Neural progenitor cell (in vitro differentiated cells): ENCODE measurements at regions not wholly inside any gene's neighbourhood (a gene's known extent, or its start where the extent isn't known, plus 50 kb on each side); places are given as distances from the start of the nearest gene placed in this dataset.

Experiments used
- DNase-seq: peaks from one replicate; pipeline ENCODE4 v3.0.0-alpha.2; 2016; ENCODE audit warnings: low spot score
- H2AFZ ChIP-seq: fragments of 200-600 bp; sonication (generic); replicated peaks from 2 replicates; pipeline ENCODE4 v1.6.1; 2016; ENCODE audit warnings: antibody characterized with exemption
- H3F3A ChIP-seq: fragments of 200-600 bp; sonication (generic); 2 replicates; pipeline ENCODE4 v1.6.1; 2016; ENCODE audit warnings: antibody characterized with exemption, low read depth
- H3K27ac ChIP-seq: fragments of 200-600 bp; sonication (generic); 2 replicates; pipeline ENCODE4 v1.5.1; 2016; ENCODE audit warnings: mild to moderate bottlenecking
- H3K27me3 ChIP-seq: fragments of 200-600 bp; sonication (generic); 2 replicates; pipeline ENCODE4 v1.6.1; 2016; ENCODE audit warnings: mild to moderate bottlenecking, moderate library complexity
- H3K36me3 ChIP-seq: fragments of 200-600 bp; sonication (generic); 2 replicates; pipeline ENCODE4 v1.5.1; 2016
- H3K4me1 ChIP-seq: fragments of 200-600 bp; sonication (generic); 2 replicates; pipeline ENCODE4 v1.6.1; 2016; ENCODE audit warnings: mixed run types
- H3K4me2 ChIP-seq: fragments of 200-600 bp; sonication (generic); 2 replicates; pipeline ENCODE4 v1.6.1; 2016
- H3K4me3 ChIP-seq: fragments of 200-600 bp; sonication (generic); 2 replicates; pipeline ENCODE4 v1.5.1; 2016
- H3K79me2 ChIP-seq: fragments of 200-600 bp; sonication (generic); 2 replicates; pipeline ENCODE4 v1.6.1; 2016; ENCODE audit warnings: low read depth
- H3K9ac ChIP-seq: fragments of 200-600 bp; sonication (generic); 2 replicates; pipeline ENCODE4 v1.6.1; 2016
- H3K9me3 ChIP-seq: fragments of 200-600 bp; sonication (generic); 2 replicates; pipeline ENCODE4 v1.5.1; 2016; ENCODE audit warnings: low read depth
- H4K20me1 ChIP-seq: fragments of 200-600 bp; sonication (generic); 2 replicates; pipeline ENCODE4 v1.6.1; 2016; ENCODE audit warnings: low read depth
- H3K27ac Mint-ChIP-seq: 3 replicates; pipeline ENCODE4 v1.8.0; 2021; ENCODE audit warnings: mixed read lengths
- H3K27me3 Mint-ChIP-seq: 2 replicates; pipeline ENCODE4 v1.8.0; 2022; ENCODE audit warnings: low read depth, mild to moderate bottlenecking, inconsistent platforms, moderate library complexity, mixed read lengths; ENCODE audit not compliant: insufficient read depth
- H3K36me3 Mint-ChIP-seq: 3 replicates; pipeline ENCODE4 v1.8.0; 2021; ENCODE audit warnings: mixed read lengths
- H3K4me1 Mint-ChIP-seq: 3 replicates; pipeline ENCODE4 v1.8.0; 2021; ENCODE audit warnings: mixed read lengths
- H3K4me3 Mint-ChIP-seq: 3 replicates; pipeline ENCODE4 v1.8.0; 2021; ENCODE audit warnings: mild to moderate bottlenecking, moderate library complexity, mixed read lengths
- H3K9me3 Mint-ChIP-seq: 3 replicates; pipeline ENCODE4 v1.8.0; 2020; ENCODE audit warnings: mixed read lengths
- EZH2 ChIP-seq: fragments of 200-600 bp; sonication (generic); IDR thresholded peaks from 2 replicates; pipeline ENCODE4 v1.6.1; 2017; ENCODE audit warnings: antibody characterized with exemption, mild to moderate bottlenecking, moderate library complexity
- EZH2phosphoT487 ChIP-seq: fragments of 200-600 bp; sonication (generic); IDR thresholded peaks from 2 replicates; pipeline ENCODE4 v1.6.1; 2017; ENCODE audit warnings: antibody characterized with exemption
- TF ChIP-seq, protein P1 (sequence below): fragments of 200-600 bp; sonication (generic); IDR thresholded peaks from 2 replicates; pipeline ENCODE4 v1.5.1; 2017; ENCODE audit warnings: antibody characterized with exemption, mild to moderate bottlenecking

DNA sequence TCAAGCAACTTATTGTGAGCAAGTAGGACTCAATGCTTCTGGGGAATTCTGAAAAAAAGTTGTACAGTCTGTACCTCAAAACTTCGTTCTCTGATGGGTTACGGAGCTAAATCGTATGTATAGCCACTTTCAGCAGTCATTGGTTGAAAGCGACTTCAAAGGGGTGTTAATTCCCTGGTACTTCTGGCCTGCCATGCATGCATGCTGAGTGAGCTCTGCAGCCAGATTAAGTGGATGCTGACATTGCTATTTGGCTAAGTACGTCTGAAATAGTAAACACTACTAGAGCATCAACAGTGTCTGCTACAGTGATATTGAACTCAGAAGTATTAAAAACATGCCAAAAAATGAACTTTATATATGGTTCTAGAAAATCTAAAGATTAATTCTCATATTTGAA is 1183.1 kb upstream of the PCDH20 start:
- no peaks in the 10 kb centered on the region for H3K27me3 ChIP-seq
- H3K36me3 ChIP-seq, result no peaks in the 10 kb centered on the region
- no peak overlapping the region for H3K4me2 ChIP-seq
- H3K4me3 ChIP-seq, result no peak overlapping the region
- no peaks in the 10 kb centered on the region for H4K20me1 ChIP-seq
- no peak overlapping the region for H2AFZ ChIP-seq
- H3K27ac ChIP-seq, result no peak overlapping the region
- TF ChIP-seq, protein P1, sequence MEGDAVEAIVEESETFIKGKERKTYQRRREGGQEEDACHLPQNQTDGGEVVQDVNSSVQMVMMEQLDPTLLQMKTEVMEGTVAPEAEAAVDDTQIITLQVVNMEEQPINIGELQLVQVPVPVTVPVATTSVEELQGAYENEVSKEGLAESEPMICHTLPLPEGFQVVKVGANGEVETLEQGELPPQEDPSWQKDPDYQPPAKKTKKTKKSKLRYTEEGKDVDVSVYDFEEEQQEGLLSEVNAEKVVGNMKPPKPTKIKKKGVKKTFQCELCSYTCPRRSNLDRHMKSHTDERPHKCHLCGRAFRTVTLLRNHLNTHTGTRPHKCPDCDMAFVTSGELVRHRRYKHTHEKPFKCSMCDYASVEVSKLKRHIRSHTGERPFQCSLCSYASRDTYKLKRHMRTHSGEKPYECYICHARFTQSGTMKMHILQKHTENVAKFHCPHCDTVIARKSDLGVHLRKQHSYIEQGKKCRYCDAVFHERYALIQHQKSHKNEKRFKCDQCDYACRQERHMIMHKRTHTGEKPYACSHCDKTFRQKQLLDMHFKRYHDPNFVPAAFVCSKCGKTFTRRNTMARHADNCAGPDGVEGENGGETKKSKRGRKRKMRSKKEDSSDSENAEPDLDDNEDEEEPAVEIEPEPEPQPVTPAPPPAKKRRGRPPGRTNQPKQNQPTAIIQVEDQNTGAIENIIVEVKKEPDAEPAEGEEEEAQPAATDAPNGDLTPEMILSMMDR, result no peak
- TF ChIP-seq EZH2 (no peak), EZH2phosphoT487 (no peak)
- no peaks in the 10 kb centered on the region for H3K4me1 ChIP-seq
- no peaks in the 10 kb centered on the region for H3K79me2 ChIP-seq
- no peak overlapping the region for H3K4me3 Mint-ChIP-seq
- H3K36me3 Mint-ChIP-seq, result no peaks in the 10 kb centered on the region
- H3K4me1 Mint-ChIP-seq, result peaks cover 2% of the 10 kb centered on the region
- DNase-seq, result peak; percentile 41
- H3K27me3 Mint-ChIP-seq, result no peaks in the 10 kb centered on the region
- no peak overlapping the region for H3K27ac Mint-ChIP-seq
- no peaks in the 10 kb centered on the region for H3F3A ChIP-seq
- H3K9me3 ChIP-seq, result no peaks in the 10 kb centered on the region
- H3K9me3 Mint-ChIP-seq, result no peaks in the 10 kb centered on the region
- no peak overlapping the region for H3K9ac ChIP-seq

GRCh38 chr13:62595976-62596375 is 1180.3 kb upstream of the PCDH20 start:
- no peaks in the 10 kb centered on the region for H3K4me1 ChIP-seq
- H3K9ac ChIP-seq, result no peak overlapping the region
- H3K36me3 ChIP-seq, result no peaks in the 10 kb centered on the region
- H3K27me3 Mint-ChIP-seq, result no peaks in the 10 kb centered on the region
- DNase-seq, result no peak
- H3K9me3 Mint-ChIP-seq, result no peaks in the 10 kb centered on the region
- H3K79me2 ChIP-seq, result no peaks in the 10 kb centered on the region
- H3K4me3 ChIP-seq, result no peak overlapping the region
- no peaks in the 10 kb centered on the region for H3K27me3 ChIP-seq
- no peaks in the 10 kb centered on the region for H4K20me1 ChIP-seq
- no peak overlapping the region for H3K4me2 ChIP-seq
- TF ChIP-seq, protein P1, result no peak
- TF ChIP-seq EZH2, result no peak
- no peak for TF ChIP-seq EZH2phosphoT487
- no peaks in the 10 kb centered on the region for H3F3A ChIP-seq
- no peaks in the 10 kb centered on the region for H3K36me3 Mint-ChIP-seq
- H3K9me3 ChIP-seq, result no peaks in the 10 kb centered on the region
- H3K4me1 Mint-ChIP-seq, result peaks cover 2% of the 10 kb centered on the region
- no peak overlapping the region for H3K27ac Mint-ChIP-seq
- H3K4me3 Mint-ChIP-seq, result no peak overlapping the region
- H3K27ac ChIP-seq, result no peak overlapping the region
- no peak overlapping the region for H2AFZ ChIP-seq

DNA sequence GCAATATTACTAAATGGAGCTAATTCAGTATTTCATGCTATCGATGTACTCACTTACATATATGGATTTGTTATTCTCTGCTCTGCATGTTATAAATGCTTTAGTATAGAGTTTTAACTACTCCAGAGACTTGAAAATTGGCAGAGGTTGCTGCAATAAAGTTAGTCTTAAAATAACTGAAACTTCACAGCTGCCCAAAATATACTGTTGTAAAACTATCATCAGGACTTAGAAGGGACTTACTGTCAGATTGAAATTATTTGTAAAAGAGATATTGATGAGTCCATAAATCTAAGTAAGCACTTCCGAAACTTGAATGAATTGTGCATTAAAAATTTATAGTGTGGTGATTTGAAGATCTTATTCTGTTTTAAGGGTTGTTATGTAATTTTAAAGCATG is 1178.2 kb upstream of the PCDH20 start:
- Histone ChIP-seq H3K27me3 (no peaks in the 10 kb centered on the region), H3K9me3 (no peaks in the 10 kb centered on the region), H3F3A (no peaks in the 10 kb centered on the region), H2AFZ (no peak overlapping the region), H3K4me1 (no peaks in the 10 kb centered on the region), H3K27ac (no peak overlapping the region), H3K4me3 (no peak overlapping the region), H4K20me1 (no peaks in the 10 kb centered on the region), H3K36me3 (no peaks in the 10 kb centered on the region), H3K9ac (no peak overlapping the region), H3K79me2 (no peaks in the 10 kb centered on the region), H3K4me2 (no peak overlapping the region)
- H3K27me3 Mint-ChIP-seq, result no peaks in the 10 kb centered on the region
- H3K4me3 Mint-ChIP-seq, result no peak overlapping the region
- DNase-seq, result no peak
- no peaks in the 10 kb centered on the region for H3K9me3 Mint-ChIP-seq
- H3K4me1 Mint-ChIP-seq, result peaks cover 2% of the 10 kb centered on the region
- no peak overlapping the region for H3K27ac Mint-ChIP-seq
- no peaks in the 10 kb centered on the region for H3K36me3 Mint-ChIP-seq
- TF ChIP-seq, protein P1, result no peak
- TF ChIP-seq EZH2 (no peak), EZH2phosphoT487 (no peak)
